B cell (primary cell): ENCODE measurements at regions not wholly inside any gene's neighbourhood (a gene's known extent, or its start where the extent isn't known, plus 50 kb on each side); places are given as distances from the start of the nearest gene placed in this dataset.

ENCODE experiments used
- ATAC-seq: fragments of 200-7000 bp; cut with Tn5 transposase; one replicate; pipeline ENCODE4 v1.10.0; 2021; ENCODE audit warnings: low read depth, mild to moderate bottlenecking, moderate number of reproducible peaks, moderate library complexity
- CTCF ChIA-PET: fragments of 350-600 bp; sonication (Branson Sonifier 250); formaldehyde crosslinking; loops from one replicate; lab custom pipeline; 2021; ENCODE audit warnings: antibody characterized with exemption, inconsistent platforms; lab: Charles Lee
- POLR2A ChIA-PET: fragments of 350-600 bp; sonication (Branson Sonifier 250); formaldehyde crosslinking; loops from one replicate; lab custom pipeline; 2021; ENCODE audit warnings: antibody characterized with exemption; lab: Charles Lee
- DNase-seq: peaks from one replicate; pipeline ENCODE4 v3.0.0; 2013
- H2AFZ ChIP-seq: 2 replicates; pipeline ENCODE4 v1.6.1; 2012; ENCODE audit warnings: mild to moderate bottlenecking, low read depth, low read length; ENCODE audit not compliant: insufficient read depth, poor library complexity, severe bottlenecking
- H3K27ac ChIP-seq, 2 donors: 1 replicate in 1 of 2; 2 replicates in 1 of 2; pipeline ENCODE4 v1.5.1; 2012 to 2013; ENCODE audit warnings: low read length in 2 of 2, mild to moderate bottlenecking in 2 of 2, moderate library complexity in 1 of 2
- H3K27me3 ChIP-seq, 4 experiments: fragments of 200-600 bp in 1 of 4; sonication (generic) in 1 of 4; replicated peaks in 1 of 4; 1 replicate in 2 of 4; 2 replicates in 2 of 4; pipeline versions ENCODE4 v1.6.1 to v1.7.0; 2013 to 2016; ENCODE audit warnings: low read length in 3 of 4, mild to moderate bottlenecking in 2 of 4, mixed read lengths in 1 of 4, moderate library complexity in 1 of 4; ENCODE audit not compliant: insufficient read depth in 4 of 4, control insufficient read depth in 3 of 4; ENCODE audit errors: control extremely low read depth in 1 of 4
- H3K36me3 ChIP-seq, 2 experiments: replicated peaks in 1 of 2; 1 replicate in 1 of 2; 2 replicates in 1 of 2; pipeline versions ENCODE4 v1.6.1 to v1.7.1; 2013; ENCODE audit warnings: low read length in 1 of 2; ENCODE audit not compliant: insufficient read depth in 2 of 2, control insufficient read depth in 1 of 2; ENCODE audit errors: control extremely low read depth in 1 of 2, extremely low read depth in 1 of 2
- H3K4me1 ChIP-seq, 2 donors: fragments of 200-600 bp in 1 of 2; sonication (generic) in 1 of 2; 1 replicate in 1 of 2; 2 replicates in 1 of 2; pipeline versions ENCODE4 v1.5.1 to v1.6.1; 2013 to 2017; ENCODE audit warnings: low read length in 2 of 2; ENCODE audit not compliant: control insufficient read depth in 2 of 2, insufficient read depth in 2 of 2
- H3K4me2 ChIP-seq: replicated peaks from 2 replicates; pipeline ENCODE3; 2012; ENCODE audit warnings: mild to moderate bottlenecking, low read depth, low read length; ENCODE audit not compliant: poor library complexity, severe bottlenecking
- H3K4me3 ChIP-seq, 5 experiments: fragments of 200-600 bp in 1 of 5; sonication (generic) in 1 of 5; 1 replicate in 3 of 5; 2 replicates in 2 of 5; pipeline versions ENCODE4 v1.5.1 to v1.7.0; 2011 to 2016; ENCODE audit warnings: low read length in 4 of 5, mild to moderate bottlenecking in 4 of 5, low read depth in 2 of 5, control low read depth in 1 of 5, moderate library complexity in 1 of 5; ENCODE audit not compliant: insufficient read depth in 1 of 5; ENCODE audit errors: control extremely low read depth in 1 of 5, extremely low read depth in 1 of 5
- H3K79me2 ChIP-seq: fragments of 200-600 bp; sonication (generic); one replicate; pipeline ENCODE4 v1.6.0; 2016; ENCODE audit warnings: low read length; ENCODE audit not compliant: control insufficient read depth, insufficient read depth
- H3K9ac ChIP-seq: fragments of 200-600 bp; sonication (generic); 2 replicates; pipeline ENCODE4 v1.6.1; 2017; ENCODE audit warnings: mild to moderate bottlenecking, low read length, moderate library complexity
- H3K9me3 ChIP-seq, 3 donors: one replicate each; pipeline versions ENCODE4 v1.6.1 to v1.7.1; 2013; ENCODE audit warnings: low read length in 2 of 3; ENCODE audit not compliant: control insufficient read depth in 2 of 3, insufficient read depth in 1 of 3; ENCODE audit errors: control extremely low read depth in 1 of 3
- H4K20me1 ChIP-seq: 2 replicates; pipeline ENCODE4 v1.6.0; 2012; ENCODE audit warnings: mild to moderate bottlenecking, low read length; ENCODE audit not compliant: insufficient read depth, control insufficient read depth, poor library complexity, severe bottlenecking
- H3K27ac Mint-ChIP-seq: one replicate; pipeline ENCODE4 v1.8.0; 2021; ENCODE audit warnings: mixed read lengths
- H3K27me3 Mint-ChIP-seq: one replicate; pipeline ENCODE4 v1.8.0; 2021; ENCODE audit warnings: mixed read lengths
- H3K4me1 Mint-ChIP-seq: one replicate; pipeline ENCODE4 v1.8.0; 2021; ENCODE audit warnings: mixed read lengths
- H3K4me3 Mint-ChIP-seq: one replicate; pipeline ENCODE4 v1.8.0; 2021; ENCODE audit warnings: mixed read lengths
- H3K9me3 Mint-ChIP-seq: one replicate; pipeline ENCODE4 v1.8.0; 2022; ENCODE audit warnings: mixed read lengths; ENCODE audit not compliant: insufficient read depth
- EZH2 ChIP-seq: IDR thresholded peaks from 2 replicates; pipeline ENCODE4 v1.6.1; 2012; ENCODE audit warnings: borderline replicate concordance, low read depth, mild to moderate bottlenecking, moderate library complexity, low read length; ENCODE audit not compliant: insufficient read depth, poor library complexity, severe bottlenecking
- WGBS: methylation state at CpG from one replicate; pipeline ENCODE4 v1.1.5; 2013; ENCODE audit warnings: missing lambda C conversion rate; ENCODE audit not compliant: insufficient coverage; 5-methylcytosine and 5-hydroxymethylcytosine counted together
- intact Hi-C: fragments of 100-400 bp; cut with micrococcal nuclease; formaldehyde crosslinking; loops from one replicate; pipeline ENCODE4 v1.10.0; 2022
- TF ChIP-seq, protein P1 (sequence below): fragments of 200-600 bp; IDR thresholded peaks from one replicate; pipeline ENCODE4 v1.8.0; 2022; ENCODE audit warnings: antibody characterized with exemption, mild to moderate bottlenecking

GRCh38 chr12:100698518-100698917 is 96.1 kb upstream of the ANO4 start:
- POLR2A ChIA-PET = no interaction called here

DNA sequence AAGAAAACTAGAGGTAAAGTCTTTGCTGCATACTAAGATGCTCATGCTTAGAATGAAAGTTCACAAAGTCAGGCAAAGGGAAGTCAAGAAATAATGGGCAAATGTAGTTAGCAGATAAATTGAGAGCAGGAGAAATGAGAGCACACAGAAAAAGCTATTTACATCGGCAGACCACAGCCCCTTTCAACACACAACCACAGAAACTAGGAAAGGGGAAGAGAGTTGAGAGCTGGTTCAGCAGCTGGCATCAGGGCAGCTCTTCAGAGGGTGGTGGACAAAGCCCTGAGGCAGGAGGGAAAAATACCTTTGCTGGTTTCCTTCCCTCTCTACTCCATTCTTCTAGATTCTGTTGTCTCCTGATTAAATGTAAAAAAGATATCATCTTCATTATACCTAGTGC is 95.4 kb upstream of the ANO4 start:
- Mint-ChIP-seq H3K27me3 (peaks cover 3% of the 10 kb centered on the region), H3K9me3 (no peaks in the 10 kb centered on the region), H3K4me1 (peaks cover 3% of the 10 kb centered on the region), H3K27ac (no peak overlapping the region), H3K4me3 (no peak overlapping the region)
- H3K27me3 ChIP-seq = no peaks in the 10 kb centered on the region
- WGBS = no CpG with 5 or more reads among the region's 1 CpG
- H4K20me1 ChIP-seq = no peaks in the 10 kb centered on the region
- ATAC-seq = no peak
- POLR2A ChIA-PET = no interaction called here
- no peak for TF ChIP-seq EZH2
- TF ChIP-seq, protein P1, sequence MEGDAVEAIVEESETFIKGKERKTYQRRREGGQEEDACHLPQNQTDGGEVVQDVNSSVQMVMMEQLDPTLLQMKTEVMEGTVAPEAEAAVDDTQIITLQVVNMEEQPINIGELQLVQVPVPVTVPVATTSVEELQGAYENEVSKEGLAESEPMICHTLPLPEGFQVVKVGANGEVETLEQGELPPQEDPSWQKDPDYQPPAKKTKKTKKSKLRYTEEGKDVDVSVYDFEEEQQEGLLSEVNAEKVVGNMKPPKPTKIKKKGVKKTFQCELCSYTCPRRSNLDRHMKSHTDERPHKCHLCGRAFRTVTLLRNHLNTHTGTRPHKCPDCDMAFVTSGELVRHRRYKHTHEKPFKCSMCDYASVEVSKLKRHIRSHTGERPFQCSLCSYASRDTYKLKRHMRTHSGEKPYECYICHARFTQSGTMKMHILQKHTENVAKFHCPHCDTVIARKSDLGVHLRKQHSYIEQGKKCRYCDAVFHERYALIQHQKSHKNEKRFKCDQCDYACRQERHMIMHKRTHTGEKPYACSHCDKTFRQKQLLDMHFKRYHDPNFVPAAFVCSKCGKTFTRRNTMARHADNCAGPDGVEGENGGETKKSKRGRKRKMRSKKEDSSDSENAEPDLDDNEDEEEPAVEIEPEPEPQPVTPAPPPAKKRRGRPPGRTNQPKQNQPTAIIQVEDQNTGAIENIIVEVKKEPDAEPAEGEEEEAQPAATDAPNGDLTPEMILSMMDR = no peak
- DNase-seq = no peak
- H3K36me3 ChIP-seq = no peaks in the 10 kb centered on the region
- H3K9ac ChIP-seq = no peak overlapping the region
- H3K4me2 ChIP-seq = no peak overlapping the region
- H2AFZ ChIP-seq = no peak overlapping the region
- H3K27ac ChIP-seq = no peak overlapping the region
- no peaks in the 10 kb centered on the region for H3K9me3 ChIP-seq
- H3K79me2 ChIP-seq = no peaks in the 10 kb centered on the region
- H3K4me3 ChIP-seq = no peak overlapping the region
- CTCF ChIA-PET = interaction anchor here (0.9 kb wide), 1 partner anchor 27 kb away, joined by 3 read pairs; no protein-coding TSS in a partner anchor
- no peaks in the 10 kb centered on the region for H3K4me1 ChIP-seq
- intact Hi-C loops = no loop called here

More at GRCh38 chr12:100698518-100698917, 96.1 kb upstream of the ANO4 start:
- Histone ChIP-seq H3K27ac (no peak overlapping the region), H3K79me2 (no peaks in the 10 kb centered on the region), H4K20me1 (no peaks in the 10 kb centered on the region), H3K36me3 (no peaks in the 10 kb centered on the region), H3K4me1 (no peaks in the 10 kb centered on the region), H2AFZ (no peak overlapping the region), H3K9ac (no peak overlapping the region), H3K4me3 (no peak overlapping the region), H3K4me2 (no peak overlapping the region), H3K9me3 (no peaks in the 10 kb centered on the region), H3K27me3 (no peaks in the 10 kb centered on the region)
- CTCF ChIA-PET = no interaction called here
- Mint-ChIP-seq H3K27me3 (peaks cover 3% of the 10 kb centered on the region), H3K9me3 (no peaks in the 10 kb centered on the region), H3K4me1 (peaks cover 3% of the 10 kb centered on the region), H3K27ac (no peak overlapping the region), H3K4me3 (no peak overlapping the region)
- intact Hi-C loops = no loop called here
- ATAC-seq (no peak), DNase-seq (no peak)
- no CpG with 5 or more reads among the region's 2 CpGs for WGBS
- no peak for TF ChIP-seq EZH2
- TF ChIP-seq, protein P1 = no peak
